ENCODE measurements at regions not wholly inside any gene's neighbourhood (a gene's known extent, or its start where the extent isn't known, plus 50 kb on each side); places are given as distances from the start of the nearest gene placed in this dataset.

DNA sequence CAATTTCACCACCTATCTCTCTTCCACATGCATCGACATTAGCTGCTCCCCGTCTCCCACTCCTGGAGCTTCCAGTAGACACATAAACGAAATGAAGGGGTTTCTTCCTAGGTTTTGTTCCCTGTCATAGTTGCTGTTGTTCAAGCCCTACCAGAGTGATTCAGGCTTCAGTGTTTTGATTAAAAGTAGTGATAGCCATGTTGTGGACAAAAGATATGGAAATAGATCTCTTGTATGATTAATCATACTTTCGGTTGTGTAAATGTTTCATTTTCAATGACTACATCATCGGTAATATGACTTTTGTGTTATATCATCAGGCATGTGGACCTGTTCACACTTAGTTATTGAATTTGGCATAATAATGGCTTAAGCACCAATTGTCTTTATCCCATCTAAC lies 96.5 kb upstream of the KLF3 start:
- no peak for DNase-seq

DNA sequence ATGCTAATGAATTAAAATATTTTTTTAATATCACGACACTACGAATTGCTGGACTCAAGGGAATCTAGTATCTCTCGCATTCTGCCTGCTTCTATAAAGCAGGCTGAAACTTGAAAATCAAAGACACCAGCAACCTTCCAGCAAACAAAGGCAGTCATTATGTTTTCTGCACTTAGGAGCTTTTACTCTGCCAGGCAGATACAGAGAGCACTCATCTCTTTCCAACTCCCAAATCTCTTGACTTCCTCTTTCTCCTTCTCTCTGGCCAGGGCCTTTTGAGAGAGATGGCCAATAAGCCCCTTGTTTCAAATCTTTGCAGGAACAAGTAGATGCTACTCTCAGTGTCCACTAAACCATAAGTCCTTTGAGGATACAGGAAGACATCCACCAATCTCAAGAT lies 95.2 kb upstream of the KLF3 start:
- DNase-seq, result no peak

DNA sequence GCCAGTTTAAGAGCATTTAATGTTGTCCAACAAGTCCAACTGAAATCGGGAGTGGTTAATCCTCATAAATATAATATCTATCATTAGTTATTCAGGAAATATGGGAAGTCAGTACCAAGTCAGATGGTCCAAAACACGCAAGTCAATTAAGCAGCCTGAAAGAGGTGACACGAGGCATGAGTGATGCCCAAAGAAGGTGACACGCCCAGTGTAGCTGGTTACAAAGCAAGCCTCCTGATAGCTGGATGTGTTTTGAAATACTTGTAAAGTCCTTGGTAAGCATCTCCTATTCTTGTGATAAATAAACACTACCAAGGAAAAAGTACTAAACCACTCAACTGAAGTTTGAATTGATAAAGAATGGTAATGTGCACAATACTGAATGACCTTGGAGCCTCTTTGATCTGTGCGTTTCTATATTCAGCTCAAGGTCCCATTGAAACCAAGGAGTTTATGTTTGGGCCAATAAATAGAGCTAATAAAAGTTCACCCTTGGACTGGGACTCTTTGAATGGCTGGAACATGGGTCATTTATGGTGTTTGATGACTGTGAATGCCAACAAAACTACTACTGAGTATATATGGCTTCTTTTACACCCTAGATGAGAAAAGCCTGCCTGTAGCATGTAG lies 93.2 kb upstream of the KLF3 start:
- DNase-seq, result no peak

DNA sequence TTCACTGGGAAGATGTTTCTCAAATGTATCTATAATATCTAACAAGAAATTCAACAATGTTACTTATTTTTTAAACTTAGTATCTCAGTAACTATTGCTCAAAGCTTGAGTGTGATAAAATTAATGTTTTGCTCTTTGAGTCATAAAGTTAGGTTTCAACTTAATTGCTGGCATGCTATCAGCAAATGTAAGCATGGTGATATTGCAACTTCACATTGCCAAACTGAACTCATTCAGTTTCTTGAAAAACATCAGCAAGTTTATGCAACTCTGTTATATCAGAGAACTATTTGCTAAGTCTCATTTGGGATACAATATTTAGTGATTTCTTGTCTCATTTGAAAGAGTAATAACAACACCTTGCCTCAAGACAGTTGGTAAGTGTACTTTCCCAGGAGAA lies 91.2 kb upstream of the KLF3 start:
- no peak for DNase-seq

DNA sequence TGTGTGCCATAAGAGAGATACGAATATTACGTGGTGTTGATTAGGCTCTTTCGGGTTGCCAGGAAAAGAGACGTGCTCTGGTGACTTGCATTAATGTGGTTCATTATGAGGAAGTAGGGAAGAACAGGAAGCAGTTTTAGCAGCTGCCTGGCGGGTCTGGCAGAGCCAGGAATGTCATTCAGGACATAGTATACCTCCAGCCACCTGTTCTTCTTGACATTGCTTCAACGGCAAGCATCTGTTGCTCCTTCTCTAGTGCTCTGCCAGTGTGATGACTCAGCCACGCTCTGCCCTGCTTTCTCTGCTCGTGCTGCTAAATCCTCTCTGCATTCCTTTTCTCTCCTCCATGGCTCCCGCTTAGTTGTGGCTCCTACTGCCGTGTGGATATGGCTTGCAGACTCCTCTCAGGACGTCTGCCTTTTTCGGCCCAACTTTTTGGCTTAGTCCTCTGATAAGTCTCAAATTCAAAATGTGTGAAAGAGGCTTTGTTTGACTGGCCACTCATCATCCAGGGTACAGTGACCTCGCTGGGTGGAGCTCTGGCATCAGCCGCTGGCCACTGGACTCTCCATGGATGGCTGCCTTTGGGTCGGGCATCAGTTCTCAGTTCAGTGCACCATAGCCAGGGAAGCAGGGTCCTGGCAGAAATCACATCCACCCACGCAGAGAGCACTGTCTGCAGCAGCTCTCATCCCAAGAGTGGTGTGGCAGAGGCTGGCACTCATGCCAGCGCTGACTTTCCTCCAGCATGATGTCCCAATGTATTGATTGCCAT lies 89.3 kb upstream of the KLF3 start:
- DNase-seq, result no peak

DNA sequence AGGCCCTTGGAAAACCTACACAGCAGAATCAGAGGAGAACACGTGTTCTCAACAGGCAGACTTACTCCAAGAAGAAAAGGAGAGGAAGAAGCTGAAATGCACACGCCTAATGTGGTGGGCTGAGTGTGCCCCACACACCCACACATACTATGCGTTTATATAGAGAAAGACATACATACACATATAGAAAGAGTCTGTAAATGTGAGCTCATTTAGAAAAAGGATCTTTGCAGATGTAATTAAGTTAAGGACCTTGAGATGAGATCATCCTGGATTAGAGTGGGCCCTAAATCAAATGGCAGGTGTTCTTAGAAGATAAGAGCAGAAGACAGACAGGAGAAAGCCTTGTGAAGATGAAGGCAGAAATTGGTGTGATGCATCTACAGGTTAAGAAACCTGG lies 87.2 kb upstream of the KLF3 start:
- DNase-seq, result no peak

DNA sequence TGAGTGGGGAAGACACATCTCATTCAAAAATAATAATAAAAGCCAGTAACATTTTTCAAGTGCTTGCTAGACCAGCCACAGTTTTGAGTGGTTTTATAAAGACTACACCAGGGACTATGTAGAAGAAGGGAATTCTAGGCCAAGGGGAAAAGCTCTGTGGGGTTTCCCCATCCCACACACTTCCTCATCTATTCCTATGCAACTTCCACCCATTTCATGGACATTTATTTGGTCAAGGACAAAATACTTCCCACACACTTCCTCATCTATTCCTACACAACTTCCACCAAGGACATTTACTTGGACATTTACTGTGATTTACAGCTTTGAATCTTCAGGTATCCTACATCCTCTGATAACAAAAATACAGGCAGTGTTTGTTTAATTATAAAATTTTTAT lies 86.5 kb upstream of the KLF3 start:
- no peak for DNase-seq

DNA sequence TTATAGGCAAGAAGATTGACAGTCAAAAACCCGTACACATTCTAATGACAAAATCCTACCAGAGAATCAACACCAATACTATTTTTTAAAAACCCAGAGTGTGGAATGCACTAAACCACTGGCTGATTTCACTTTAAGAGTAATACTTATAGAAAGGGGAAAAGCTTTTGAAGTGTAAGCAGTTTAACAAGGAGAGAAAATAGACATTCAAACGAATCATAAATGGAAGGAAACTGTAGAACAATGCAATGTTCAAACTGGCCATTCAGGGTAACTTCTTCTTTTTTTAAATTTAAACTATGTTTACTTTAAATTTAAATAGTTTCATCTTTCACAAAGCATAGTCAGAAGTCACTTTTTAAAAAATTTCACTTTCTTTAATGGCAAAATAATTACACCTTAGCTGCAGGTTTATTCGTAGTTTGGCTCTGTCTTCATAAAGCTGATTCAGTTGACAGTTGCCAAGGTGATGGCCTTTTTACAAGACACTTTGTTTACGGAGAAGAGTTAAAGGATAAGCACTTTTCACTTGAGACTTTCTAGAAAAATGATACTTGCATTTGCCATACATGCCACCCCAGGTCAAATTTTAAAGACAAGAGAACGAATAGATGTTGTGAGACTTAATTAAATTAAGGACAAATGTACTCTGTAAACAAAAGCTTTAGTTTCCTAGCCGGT lies 82.4 kb upstream of the KLF3 start:
- DNase-seq, result no peak

DNA sequence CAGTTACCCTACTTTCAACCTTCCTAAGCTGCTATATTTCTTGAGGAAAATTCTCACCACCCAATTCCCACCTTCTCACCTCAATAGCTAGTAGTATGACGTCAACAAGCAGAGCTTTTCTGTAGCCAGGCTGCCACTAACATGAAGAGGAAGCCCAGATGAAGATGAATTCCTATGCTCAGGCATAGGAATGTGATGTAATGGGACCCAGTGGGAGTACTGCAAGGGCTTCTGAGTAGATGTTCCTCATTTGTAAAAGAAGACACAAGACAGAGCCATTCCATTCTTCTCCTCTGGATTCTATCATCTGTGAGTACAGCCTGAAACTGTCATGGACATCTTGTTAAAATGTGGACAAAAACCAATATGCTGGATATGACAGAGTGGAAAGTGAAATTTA lies 81.6 kb upstream of the KLF3 start:
- DNase-seq, result no peak

DNA sequence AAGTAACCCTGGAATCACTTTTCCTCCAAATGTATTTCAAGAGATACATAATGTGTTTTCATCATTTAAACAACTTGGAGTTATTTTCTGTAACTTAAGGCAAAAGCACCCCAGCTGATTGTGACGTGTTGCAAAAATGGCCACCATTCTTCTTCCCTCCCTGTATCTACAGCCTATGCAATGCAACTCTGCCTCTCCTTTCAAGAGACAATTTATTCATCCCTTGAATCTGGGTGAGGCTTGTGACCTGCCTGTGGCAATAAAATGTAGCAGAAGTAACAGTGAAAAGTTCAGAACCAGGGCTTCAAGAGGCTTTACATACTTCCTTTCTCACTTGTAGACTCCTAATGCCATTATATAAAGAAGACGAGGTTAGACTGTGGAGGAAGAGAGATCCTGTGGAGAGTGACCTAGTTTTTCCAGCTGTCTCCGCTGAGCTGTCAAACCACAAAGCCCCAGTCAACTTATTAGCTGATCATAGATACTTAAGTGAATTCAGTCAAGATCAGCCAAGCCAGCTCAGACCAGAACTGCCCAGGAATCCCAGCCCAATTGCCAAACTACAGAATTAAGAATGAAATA lies 81.0 kb upstream of the KLF3 start:
- no peak for DNase-seq

DNA sequence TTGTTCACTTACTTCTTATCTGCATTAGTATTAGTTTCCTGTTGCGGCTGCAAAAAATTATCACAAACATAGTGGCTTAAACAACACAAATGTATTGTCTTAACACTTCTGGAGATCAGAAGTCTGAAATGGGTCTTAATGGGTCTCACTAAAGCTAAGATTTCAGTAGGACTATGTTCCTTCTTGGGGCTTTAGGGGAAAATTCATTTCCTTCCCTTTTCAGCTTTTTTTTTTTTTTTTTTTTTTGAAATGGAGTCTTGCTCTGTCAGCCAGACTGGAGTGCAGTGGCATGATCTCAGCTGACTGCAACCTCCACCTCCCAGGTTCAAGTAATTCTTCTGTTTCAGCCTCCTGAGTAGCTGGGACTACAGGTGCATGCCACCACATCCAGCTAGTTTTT lies 78.1 kb upstream of the KLF3 start:
- DNase-seq, result no peak

DNA sequence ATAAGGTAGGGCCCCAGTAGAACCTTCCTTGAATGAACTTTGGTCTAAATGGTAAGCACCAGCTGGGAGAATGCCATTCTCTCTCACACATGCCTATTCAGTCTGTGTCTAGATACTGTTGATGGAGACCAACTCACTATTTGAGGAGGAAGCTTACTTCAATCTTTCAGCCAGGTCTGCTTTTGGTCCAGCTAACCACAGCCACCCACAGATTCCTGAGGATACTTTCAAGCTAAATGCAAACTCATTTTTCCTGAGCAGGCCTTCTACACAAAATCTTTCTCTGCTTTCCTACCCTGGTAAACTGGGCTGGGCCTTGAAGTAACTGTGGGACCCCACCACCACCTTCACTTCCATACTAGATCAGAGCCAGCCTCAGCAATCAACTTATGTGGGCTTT lies 76.9 kb upstream of the KLF3 start:
- DNase-seq, result no peak

DNA sequence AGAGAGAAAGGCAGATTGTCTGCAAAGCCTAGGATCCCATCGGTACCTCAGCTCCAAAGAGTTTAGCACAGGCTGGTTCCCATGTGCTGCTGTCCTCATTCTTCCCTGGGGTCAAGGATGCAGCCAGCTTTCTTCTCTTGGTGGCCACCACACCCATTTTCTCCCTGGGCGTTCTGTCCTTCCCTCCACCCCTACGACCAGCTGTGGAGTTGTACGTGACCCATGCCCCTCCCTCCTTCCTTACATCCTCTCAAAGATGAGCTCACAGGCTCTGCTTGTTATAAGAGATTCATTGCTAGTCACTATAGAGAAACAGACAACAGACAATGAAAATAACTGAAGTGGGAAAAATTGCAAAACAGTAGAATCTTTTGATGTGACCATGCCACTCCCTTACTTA lies 74.0 kb upstream of the KLF3 start:
- no peak for DNase-seq

DNA sequence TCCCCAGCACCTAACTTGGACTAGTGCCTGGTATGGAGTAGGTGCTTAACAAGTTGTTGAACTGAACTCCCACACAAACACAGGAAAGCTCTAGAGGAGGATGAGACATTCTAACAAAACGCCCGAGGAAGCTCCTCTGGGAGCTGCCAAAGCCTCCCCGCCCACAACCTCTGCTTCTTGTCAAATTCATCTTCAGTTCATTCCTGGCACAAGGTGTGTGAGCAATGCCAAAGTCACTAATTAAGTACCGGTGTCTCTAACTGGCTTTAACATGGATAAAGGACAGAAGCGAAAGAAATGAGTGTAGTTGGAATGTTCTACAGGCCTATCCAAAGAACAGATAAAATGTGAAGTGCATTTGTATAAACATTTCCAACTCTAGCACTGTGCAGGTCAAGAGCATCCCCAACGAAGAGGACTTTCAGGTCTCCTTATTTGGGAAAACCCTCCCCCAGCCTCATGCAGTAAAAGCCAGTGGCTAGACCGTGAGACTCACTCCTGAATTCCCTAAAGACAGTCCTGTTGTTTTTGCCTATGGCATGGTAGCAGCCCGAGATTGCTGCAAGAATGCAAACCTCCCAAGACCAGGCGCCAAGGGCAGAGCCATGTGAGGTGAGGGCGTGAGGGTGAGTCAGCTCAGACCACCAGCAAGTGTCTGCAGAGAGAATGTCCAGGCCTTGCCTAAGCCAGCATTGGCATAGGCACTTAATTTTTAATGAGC lies 72.2 kb upstream of the KLF3 start:
- DNase-seq, result no peak

DNA sequence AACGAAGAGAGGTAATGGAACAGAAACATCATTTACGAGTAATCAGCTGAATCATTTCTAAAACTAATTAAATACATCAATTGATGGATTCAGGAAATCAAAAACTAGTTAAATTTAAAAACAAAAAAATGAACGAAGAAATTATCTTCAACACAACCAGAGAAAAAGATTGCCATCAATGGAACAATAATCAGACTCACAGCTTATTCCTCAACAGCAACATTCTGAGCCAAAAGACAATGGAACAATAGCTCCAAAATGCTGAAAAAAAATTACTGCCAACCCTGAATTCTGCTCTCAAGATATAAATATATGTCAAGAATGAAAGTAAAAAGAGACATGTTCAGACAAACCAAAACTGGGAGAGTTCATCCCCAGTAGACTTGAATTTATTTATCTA lies 65.5 kb upstream of the KLF3 start:
- no peak for DNase-seq

DNA sequence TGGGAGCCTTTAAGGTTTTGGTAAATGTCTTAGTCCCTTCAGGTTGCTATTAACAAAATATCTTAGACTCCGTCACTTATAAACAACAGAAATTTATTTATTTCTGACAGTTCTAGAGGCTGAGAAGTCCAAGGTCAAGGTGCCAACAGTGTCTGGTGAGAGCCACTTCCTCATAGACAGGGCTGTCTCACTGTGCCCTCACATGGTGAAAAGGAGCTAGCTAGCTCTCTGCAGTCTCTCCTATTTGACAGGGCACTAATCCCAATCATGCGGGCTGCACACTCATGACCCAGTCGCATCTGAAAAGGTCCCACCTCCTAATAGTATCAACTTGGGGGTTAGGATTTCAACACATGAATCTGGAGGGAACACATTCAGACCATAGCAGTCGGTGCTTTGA lies 63.4 kb upstream of the KLF3 start:
- DNase-seq, result no peak

DNA sequence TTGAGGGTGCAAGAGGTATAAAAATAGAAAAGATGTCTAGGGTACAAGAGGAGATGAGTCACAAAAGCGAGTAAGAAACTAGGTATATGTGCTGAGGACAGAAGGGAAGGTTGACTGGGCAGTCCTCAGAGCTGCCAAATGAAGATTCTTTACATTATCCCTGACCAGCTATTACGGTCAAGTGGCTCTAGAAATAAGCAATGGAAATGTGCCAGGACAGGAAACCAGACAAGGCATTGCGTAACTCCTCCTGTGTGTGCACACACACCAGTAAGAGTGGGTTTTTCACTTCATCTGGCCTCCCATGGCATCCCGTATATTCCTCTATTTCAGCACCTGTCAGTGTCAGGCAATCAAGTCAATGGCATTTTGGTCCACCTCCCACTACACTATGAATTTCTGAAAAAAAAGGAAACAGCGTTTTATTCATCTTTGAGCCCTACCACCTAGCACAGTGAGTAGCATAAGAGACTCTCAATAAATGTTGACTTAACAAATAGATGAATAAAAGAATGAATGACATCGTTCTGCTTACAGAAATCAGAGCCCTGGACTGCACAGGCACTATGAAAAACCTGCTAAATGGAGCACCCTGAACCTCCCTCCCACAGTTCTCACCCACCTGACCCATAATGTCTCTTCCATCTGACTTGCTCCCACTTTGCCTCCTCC lies 62.6 kb upstream of the KLF3 start:
- no peak for DNase-seq

DNA sequence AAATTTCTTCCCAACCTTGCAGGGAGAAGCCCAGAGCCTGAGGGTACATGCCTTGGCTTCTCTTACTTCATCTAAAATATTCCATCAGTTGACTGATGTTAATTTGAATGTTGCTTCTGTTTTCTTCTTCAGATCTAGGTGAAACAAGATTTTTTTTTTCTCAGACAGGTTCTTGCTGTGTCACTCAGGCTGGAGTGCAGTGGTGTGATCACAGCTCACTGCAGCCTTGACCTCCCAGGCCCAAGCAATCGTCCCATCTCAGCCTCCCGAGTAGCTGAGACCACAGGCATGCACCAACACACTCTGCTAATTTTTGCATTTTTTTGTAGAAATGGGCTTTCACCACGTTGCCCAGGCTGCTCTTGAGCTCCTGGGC lies 62.1 kb upstream of the KLF3 start:
- no peak for DNase-seq

DNA sequence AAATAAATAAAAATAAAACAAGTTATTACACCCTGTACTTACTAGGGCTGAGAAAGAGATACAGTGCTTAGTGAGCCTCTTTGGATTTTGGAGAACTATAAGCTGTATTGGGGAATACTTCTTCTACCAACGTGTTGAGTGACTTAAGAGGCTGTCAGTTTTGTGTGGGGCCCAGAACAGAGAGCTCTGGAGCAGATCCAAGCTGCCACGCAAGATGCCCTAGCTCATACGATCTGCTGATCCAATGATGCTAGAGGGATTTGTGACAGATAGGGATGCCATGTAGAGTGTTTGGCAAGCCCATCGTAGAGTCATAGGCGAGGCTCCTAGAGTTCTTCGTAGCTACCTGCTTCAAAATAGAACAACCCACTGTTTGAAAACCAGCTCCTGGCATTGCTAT lies 60.3 kb upstream of the KLF3 start:
- DNase-seq, result no peak

DNA sequence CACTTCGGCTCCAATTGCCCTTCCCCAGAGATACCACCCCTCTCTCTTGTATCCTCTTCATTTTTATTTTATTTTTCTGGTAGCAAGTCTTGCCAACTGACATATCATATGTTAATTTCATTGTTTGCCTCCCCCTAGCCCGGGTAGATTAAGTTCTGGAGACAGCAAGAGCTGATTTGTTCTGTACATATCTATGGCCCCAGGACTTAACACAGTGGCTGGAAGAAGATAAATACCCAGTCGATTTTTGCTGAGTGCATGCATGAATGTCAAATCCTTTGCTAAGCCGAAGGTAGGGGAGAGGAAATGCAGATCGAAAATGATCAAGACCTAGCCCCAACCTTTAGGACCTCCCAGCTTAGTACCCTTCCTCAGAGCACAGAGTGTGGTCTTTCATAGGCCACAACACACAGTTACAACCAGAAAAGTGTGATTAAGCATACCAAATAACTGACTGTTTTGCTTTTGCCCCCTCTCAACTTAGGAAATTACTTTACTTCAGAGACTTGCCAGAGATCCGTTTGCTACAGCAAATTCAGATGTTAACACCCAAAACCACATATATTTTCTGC lies 58.7 kb upstream of the KLF3 start:
- no peak for DNase-seq

DNA sequence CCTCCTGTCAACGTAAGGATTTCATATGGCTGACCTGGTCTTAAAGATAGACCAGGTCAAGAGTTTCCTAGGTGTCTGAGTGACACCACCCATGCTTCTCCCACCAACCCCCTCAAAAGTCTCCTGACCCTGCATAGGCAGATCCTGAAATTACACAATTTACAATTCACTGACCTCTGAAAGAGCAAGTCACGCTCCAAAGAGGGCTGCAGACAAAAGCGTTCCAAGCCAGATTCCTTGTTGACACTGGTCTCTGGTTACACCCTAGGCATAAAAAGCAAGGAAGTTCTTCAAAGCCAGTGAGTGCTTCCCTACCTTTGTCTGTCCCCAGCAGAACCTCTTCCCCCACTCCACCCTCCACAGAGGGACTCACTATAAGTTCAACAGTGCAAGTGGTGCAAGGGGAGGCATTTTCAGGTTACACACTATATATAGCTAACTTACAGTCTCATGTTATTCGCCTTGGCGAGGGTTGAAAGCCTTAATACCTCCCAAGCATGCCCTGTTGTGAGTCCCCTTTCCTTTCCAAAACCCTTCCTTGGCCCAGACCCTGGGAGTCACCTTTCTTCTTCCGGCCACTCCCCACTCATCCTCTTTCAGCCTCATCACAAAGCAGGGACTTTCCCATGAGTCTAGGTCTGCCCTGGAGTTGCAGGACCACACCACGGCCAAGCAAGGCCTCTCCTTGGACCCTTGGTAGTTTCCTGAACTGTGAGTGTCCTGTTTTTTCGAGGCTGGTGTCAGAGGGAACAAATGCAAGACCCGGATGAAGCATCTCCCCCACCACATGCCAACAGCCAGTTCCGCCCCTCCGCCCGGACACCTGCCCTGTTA lies 58.0 kb upstream of the KLF3 start:
- no peak for DNase-seq

DNA sequence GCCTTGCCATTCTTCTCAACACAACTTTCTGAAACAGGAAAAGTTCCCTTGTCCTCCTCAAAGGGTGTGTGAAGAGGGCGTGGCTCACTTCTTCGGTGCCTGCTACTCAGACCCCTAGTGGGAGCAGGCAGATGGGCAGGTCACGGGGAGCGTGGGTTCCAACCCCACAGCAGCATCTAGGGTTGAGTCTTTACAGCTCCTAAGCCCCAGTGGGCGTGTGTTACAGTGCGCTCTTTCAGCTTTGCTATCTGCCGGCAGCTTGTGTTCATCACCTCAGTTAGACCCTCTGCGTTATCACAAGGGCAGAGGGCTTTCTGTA lies 57.5 kb upstream of the KLF3 start:
- DNase-seq, result no peak

Measured in activated T-cell treated with anti-CD3 and anti-CD28 coated beads for 4 hours (primary cell).